ENCODE measurements at regions not wholly inside any gene's neighbourhood (a gene's known extent, or its start where the extent isn't known, plus 50 kb on each side); places are given as distances from the start of the nearest gene placed in this dataset.

GRCh38 chr6:168179133-168179532 lies 100.1 kb upstream of the FRMD1 start:
- TF ChIP-seq CTCF (IDR thresholded peaks at IDR 0.05; ENCODE audit: low read depth, low read length) (no peak), EZH2phosphoT487 (IDR thresholded peaks at IDR 0.05; ENCODE audit: low read depth) (no peak)
